T-helper 17 cell (primary cell): ENCODE measurements at regions not wholly inside any gene's neighbourhood (a gene's known extent, or its start where the extent isn't known, plus 50 kb on each side); places are given as distances from the start of the nearest gene placed in this dataset.

Source experiments
- ATAC-seq: fragments of 150-1000 bp; cut with Tn5 transposase; 2 replicates; pipeline ENCODE4 v1.10.0; 2021; ENCODE audit warnings: mild to moderate bottlenecking, moderate library complexity
- DNase-seq, 3 donors: peaks; one replicate each; pipeline versions ENCODE4 v3.0.0 to v3.0.0-alpha.2; 2020 to 2021
- H3K9me3 ChIP-seq: one replicate; pipeline ENCODE4 v1.7.0; 2013; ENCODE audit warnings: low read length, mild to moderate bottlenecking; ENCODE audit not compliant: control insufficient read depth, poor library complexity, severe bottlenecking
- H3K27ac Mint-ChIP-seq: one replicate; pipeline ENCODE4 v1.8.0; 2022; ENCODE audit warnings: mild to moderate bottlenecking, moderate library complexity, mixed read lengths
- H3K27me3 Mint-ChIP-seq: one replicate; pipeline ENCODE4 v1.8.0; 2022; ENCODE audit warnings: mixed read lengths
- H3K36me3 Mint-ChIP-seq: one replicate; pipeline ENCODE4 v1.8.0; 2022; ENCODE audit warnings: low read depth, mixed read lengths
- H3K4me1 Mint-ChIP-seq: one replicate; pipeline ENCODE4 v1.8.0; 2022; ENCODE audit warnings: mild to moderate bottlenecking, mixed read lengths
- H3K4me3 Mint-ChIP-seq: one replicate; pipeline ENCODE4 v1.8.0; 2022; ENCODE audit warnings: mild to moderate bottlenecking, moderate library complexity, mixed read lengths

GRCh38 chr4:143097751-143098150 is 87.0 kb upstream of the USP38 start:
- no peak overlapping the region for H3K4me3 Mint-ChIP-seq
- H3K36me3 Mint-ChIP-seq: peaks cover 2% of the 10 kb centered on the region
- ATAC-seq: no peak

GRCh38 chr4:143099693-143100092 is 85.0 kb upstream of the USP38 start:
- no peak overlapping the region for H3K4me3 Mint-ChIP-seq
- ATAC-seq: no peak
- no peaks in the 10 kb centered on the region for H3K9me3 ChIP-seq
- no peaks in the 10 kb centered on the region for H3K4me1 Mint-ChIP-seq
- DNase-seq: no peak
- H3K36me3 Mint-ChIP-seq: peaks cover 2% of the 10 kb centered on the region
- peaks cover 16% of the 10 kb centered on the region for H3K27me3 Mint-ChIP-seq
- no peak overlapping the region for H3K27ac Mint-ChIP-seq

More at GRCh38 chr4:143097751-143098150, 87.0 kb upstream of the USP38 start:
- no peak for DNase-seq
- Mint-ChIP-seq H3K27ac (no peak overlapping the region), H3K27me3 (peaks cover 16% of the 10 kb centered on the region), H3K4me1 (no peaks in the 10 kb centered on the region)
- no peaks in the 10 kb centered on the region for H3K9me3 ChIP-seq

GRCh38 chr4:143109376-143109775 is 75.3 kb upstream of the USP38 start:
- Mint-ChIP-seq H3K36me3 (no peaks in the 10 kb centered on the region), H3K27ac (no peak overlapping the region)

GRCh38 chr4:143118663-143119062 is 66.1 kb upstream of the USP38 start:
- no peaks in the 10 kb centered on the region for H3K4me1 Mint-ChIP-seq
- no peak overlapping the region for H3K4me3 Mint-ChIP-seq

More at GRCh38 chr4:143109376-143109775, 75.3 kb upstream of the USP38 start:
- DNase-seq (no peak), ATAC-seq (no peak)
- no peak overlapping the region for H3K4me3 Mint-ChIP-seq
- no peaks in the 10 kb centered on the region for H3K4me1 Mint-ChIP-seq
- H3K27me3 Mint-ChIP-seq: peaks cover 10% of the 10 kb centered on the region
- H3K9me3 ChIP-seq: no peaks in the 10 kb centered on the region

GRCh38 chr4:143127621-143128020 is 57.1 kb upstream of the USP38 start:
- ATAC-seq (no peak), DNase-seq (no peak)

More at GRCh38 chr4:143118663-143119062, 66.1 kb upstream of the USP38 start:
- DNase-seq (no peak), ATAC-seq (no peak)
- H3K27ac Mint-ChIP-seq: no peak overlapping the region
- no peaks in the 10 kb centered on the region for H3K36me3 Mint-ChIP-seq
- no peaks in the 10 kb centered on the region for H3K9me3 ChIP-seq
- peaks cover 6% of the 10 kb centered on the region for H3K27me3 Mint-ChIP-seq

GRCh38 chr4:143133977-143134376 is 50.7 kb upstream of the USP38 start:
- H3K9me3 ChIP-seq: no peaks in the 10 kb centered on the region
- ATAC-seq (no peak), DNase-seq (no peak)
- H3K27me3 Mint-ChIP-seq: peaks cover 5% of the 10 kb centered on the region
- no peak overlapping the region for H3K27ac Mint-ChIP-seq
- H3K4me1 Mint-ChIP-seq: no peaks in the 10 kb centered on the region
- no peak overlapping the region for H3K4me3 Mint-ChIP-seq
- no peaks in the 10 kb centered on the region for H3K36me3 Mint-ChIP-seq

More at GRCh38 chr4:143127621-143128020, 57.1 kb upstream of the USP38 start:
- Mint-ChIP-seq H3K27ac (no peak overlapping the region), H3K36me3 (no peaks in the 10 kb centered on the region), H3K27me3 (no peaks in the 10 kb centered on the region), H3K4me3 (no peak overlapping the region), H3K4me1 (no peaks in the 10 kb centered on the region)
- peaks cover 5% of the 10 kb centered on the region for H3K9me3 ChIP-seq
